ENCODE measurements at regions not wholly inside any gene's neighbourhood (a gene's known extent, or its start where the extent isn't known, plus 50 kb on each side); places are given as distances from the start of the nearest gene placed in this dataset.

- TF ChIP-seq CTCF (IDR thresholded peaks at IDR 0.05; ENCODE audit: low read depth, low read length): no peak
- TF ChIP-seq POLR2A (IDR thresholded peaks at IDR 0.05; ENCODE audit: extremely low read depth, insufficient read length): no peak
These were observed 235.9 kb downstream of the OR13H1 start for GRCh38 chrX:131779741-131780140.

Measured in NB4 (cell line).